ENCODE measurements at regions not wholly inside any gene's neighbourhood (a gene's known extent, or its start where the extent isn't known, plus 50 kb on each side); places are given as distances from the start of the nearest gene placed in this dataset.
"Not testable (repeated sequence)": the region's sequence is repeated elsewhere in the genome, so short reads cannot be mapped to it uniquely, and the experiment has no call there.

- no peak for DNase-seq
Observed at GRCh38 chr4:45467157-45467556, 656.7 kb downstream of the GABRG1 start.

- DNase-seq: not testable (repeated sequence)
Observed at GRCh38 chr4:45460157-45460556, 663.7 kb downstream of the GABRG1 start.

DNA sequence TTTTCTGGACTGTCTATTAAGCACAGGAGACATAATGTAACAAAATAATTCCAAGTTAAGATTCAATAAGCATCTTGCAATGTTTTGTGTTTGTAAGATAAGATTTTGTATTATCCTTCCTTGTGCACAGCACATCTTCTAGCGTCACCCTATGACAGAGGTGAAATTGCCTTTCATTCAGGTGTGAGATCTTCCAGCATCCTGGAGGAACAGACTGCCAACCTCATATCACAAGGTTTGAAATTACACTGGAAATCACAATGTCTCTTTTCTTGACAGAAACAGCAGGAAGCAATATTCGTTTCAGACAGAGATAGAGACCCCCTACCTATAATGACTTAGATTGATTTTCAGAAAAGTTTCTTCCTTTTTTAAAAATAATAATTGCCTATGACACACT lies 668.6 kb downstream of the GABRG1 start:
- no peak for DNase-seq

DNA sequence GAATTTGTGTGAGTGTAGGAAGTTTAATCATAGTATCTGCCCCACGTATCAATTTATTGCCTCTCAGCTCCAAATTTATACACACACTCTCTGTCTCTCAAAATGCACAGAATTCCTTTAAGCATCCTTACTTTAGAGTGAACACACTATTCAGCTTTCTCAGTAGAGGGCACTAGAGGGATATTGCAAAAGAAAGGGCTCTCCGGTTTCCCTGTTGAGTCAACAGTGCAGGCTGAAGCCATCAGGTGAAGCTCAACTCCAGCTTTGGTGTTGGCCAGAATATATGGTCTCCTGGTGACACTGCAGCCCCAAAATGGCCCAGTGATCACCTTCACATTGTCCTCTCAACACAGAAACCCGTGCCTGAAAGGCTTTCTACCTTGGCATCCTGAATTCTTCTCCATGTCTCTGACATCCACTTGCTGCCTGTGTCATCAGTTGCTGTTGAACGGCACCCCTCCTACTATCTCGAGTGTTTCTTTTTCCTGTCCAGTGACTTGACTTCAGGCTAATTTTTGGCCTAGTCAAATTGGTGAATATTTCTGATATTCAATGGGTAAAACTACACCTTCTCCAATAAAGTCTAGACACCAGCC lies 670.5 kb downstream of the GABRG1 start:
- peak; percentile 21 for DNase-seq

DNA sequence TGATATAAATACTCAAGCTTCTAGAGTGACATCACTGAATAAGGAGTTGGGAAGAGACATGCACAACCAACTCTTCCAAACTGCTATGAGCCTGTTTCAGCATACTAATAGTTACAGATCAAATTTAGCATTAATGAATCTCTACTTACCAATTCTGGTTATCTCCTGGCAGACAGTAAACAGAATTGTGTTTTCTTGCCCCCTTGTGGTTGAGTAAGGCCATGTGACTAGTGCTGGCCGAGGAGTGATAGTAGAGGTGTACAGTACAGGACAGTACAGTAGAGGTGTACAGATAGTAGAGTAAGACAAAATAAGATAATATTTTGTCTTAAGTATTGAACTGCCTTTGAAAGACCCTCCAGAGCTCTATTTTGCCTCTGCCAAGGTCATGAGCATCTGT lies 681.4 kb downstream of the GABRG1 start:
- DNase-seq: no peak

GRCh38 chr4:45438047-45438446 lies 685.8 kb downstream of the GABRG1 start:
- no peak for DNase-seq

GRCh38 chr4:45437381-45437780 lies 686.5 kb downstream of the GABRG1 start:
- no peak for DNase-seq

DNA sequence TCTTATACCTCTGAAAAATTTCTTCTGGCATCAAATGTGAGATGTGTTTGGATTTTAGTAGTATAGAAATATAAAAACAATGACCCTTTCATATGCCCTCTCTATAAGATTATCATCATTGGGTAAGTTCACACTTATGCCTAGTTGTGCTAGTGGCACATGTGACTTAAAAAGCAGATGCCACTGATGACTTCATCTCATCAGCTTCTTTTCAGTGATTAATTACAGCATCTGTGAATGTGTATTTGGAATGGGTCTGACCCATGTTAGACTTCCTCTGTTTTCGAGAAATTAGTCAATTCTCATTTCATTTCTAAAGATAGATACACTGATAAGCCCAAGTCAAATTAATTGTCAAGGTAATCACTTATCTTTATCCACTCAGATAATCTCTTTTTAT lies 698.7 kb downstream of the GABRG1 start:
- DNase-seq: peak; percentile 5

- DNase-seq: no peak
Observed at GRCh38 chr4:45423896-45424295, 697.5 kb upstream of the GNPDA2 start.

GRCh38 chr4:45420091-45420674 lies 693.8 kb upstream of the GNPDA2 start:
- DNase-seq: not testable (repeated sequence)

- DNase-seq: no peak
Observed at GRCh38 chr4:45410701-45411210, 684.4 kb upstream of the GNPDA2 start.

- DNase-seq: peak; percentile 41
Observed at GRCh38 chr4:45409536-45409935, 683.2 kb upstream of the GNPDA2 start.

- peak; percentile 6 for DNase-seq
Observed at GRCh38 chr4:45408996-45409395, 682.6 kb upstream of the GNPDA2 start.

DNA sequence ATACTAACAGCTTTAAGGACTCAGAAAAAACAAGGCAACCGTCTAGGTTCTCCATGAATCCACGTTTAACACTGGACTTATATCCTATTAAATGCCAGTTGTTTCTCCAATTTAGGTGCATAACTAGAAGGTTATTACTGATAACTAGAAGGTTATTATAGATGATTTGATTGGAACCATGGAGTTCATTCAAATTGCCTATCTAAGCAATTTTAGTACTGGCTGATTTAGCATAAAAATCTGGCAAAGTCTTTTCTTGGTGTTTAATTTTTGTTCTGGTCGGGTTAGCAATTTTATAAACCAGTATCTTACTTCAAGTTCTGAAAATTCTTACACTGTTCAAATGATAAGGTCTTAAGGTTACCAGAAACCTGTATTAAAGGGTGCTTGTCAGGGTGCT lies 672.8 kb upstream of the GNPDA2 start:
- no peak for DNase-seq

DNA sequence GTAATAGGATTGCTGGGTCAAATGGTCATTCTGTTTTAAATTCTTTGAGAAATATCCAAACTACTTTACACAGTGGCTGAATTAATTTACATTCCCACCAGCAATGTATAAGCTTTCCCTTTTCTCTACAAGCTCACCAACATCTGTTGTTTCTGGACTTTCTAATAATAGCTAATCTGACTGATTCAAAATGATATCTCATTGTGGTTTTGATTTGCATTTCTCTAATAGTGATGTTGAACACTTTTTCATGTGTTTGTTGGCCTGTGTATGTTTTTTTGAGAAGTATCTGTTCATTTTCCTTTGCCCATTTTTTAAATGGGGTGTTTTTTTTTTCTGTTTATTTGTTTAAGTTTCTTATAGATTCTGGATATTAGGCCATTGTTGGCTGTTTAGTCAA lies 659.0 kb upstream of the GNPDA2 start:
- DNase-seq: no peak

- no peak for DNase-seq
Observed at GRCh38 chr4:45370408-45370807, 644.1 kb upstream of the GNPDA2 start.

- no peak for DNase-seq
Observed at GRCh38 chr4:45368832-45369231, 642.5 kb upstream of the GNPDA2 start.

DNA sequence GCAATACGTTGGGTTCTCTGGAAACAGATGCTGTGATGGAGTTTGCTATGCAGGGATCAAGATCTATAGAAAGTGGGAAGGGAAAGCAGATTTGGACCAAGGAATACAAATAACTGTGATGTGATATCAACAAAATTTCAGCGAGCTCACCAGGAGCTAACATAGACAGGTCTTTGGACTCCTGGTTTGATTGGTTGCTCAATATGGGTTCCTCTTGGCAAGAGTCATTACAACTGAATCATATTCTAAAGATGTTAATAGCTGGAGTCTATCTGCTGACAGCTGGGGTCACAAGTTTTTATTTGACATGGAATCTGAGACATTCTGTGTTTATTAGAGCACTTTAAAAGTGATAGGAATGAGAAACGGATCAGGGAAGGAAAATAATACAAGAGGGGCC lies 637.6 kb upstream of the GNPDA2 start:
- no peak for DNase-seq

- no peak for DNase-seq
Observed at GRCh38 chr4:45358573-45359506, 632.5 kb upstream of the GNPDA2 start.

DNA sequence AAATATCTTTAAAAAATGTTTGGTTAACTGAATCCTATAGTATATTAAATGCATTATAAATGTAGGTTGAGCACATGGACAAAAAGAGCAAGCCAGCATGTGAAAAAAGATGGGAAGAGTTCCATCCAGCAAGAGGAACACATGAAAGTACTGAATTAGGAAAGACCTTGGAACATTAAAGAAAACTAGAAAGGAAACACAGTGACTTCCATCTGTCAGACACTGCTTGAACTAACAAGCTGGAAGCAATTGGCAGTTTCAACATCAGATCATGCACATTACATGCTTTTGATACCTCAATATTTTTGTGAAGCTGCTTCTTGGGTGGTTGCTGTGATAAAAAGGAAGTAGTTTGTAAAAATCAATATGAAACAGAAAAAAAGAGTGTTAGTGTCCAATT lies 626.8 kb upstream of the GNPDA2 start:
- no peak for DNase-seq

DNA sequence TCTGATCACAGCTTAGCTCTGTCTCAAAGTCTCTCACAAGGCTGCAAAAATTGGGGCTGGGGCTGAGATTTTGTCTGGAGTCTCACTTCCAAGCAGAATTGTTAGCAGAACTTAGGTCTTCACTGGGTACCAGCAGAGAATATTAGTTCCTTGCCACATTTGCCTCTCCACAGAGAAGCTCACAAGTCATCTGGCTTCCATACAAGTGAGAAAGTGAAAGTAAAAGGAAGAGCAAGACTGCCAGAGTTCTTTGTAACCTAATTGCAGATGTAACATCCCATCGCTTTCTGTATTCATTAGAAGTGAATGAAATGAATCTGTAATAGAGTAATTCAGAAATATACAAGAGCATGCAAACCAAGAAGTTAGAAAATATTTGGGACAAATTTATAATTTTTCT lies 624.1 kb upstream of the GNPDA2 start:
- no peak for DNase-seq

- no peak for DNase-seq
Observed at GRCh38 chr4:45349859-45350258, 623.5 kb upstream of the GNPDA2 start.

DNA sequence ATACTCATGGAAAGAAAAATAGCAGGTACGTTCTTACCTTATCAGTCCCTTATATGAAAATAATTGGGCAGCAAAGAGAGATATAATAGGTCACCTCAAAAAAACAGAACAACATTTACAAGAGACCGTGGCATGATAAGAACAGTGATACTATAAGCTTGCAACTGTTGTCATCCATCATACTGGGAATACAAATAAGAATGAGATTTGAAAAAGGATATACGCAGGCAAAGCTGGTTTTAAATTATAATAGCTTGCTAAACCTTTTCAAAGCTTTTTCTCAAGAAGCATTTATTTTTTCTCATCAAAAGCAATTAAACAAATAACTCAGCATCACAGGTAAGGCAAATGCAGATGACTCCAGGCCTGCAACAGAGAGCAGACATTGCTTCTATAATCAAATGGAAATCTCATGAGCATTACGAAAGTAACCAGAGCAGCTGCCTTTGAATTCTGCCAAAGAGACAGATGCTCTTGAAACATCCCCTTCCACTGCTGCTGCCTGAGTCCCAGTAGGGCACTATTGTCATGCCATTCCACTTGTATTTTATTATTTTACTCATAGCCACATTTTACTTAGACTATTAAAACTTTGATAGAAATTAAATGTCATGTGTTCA lies 620.6 kb upstream of the GNPDA2 start:
- DNase-seq: no peak
